HG03520 (cell line): ENCODE measurements at regions not wholly inside any gene's neighbourhood (a gene's known extent, or its start where the extent isn't known, plus 50 kb on each side); places are given as distances from the start of the nearest gene placed in this dataset.
"Not testable (repeated sequence)": the region's sequence is repeated elsewhere in the genome, so short reads cannot be mapped to it uniquely, and the experiment has no call there.

Source experiments
- ATAC-seq: cut with Tn5 transposase; IDR thresholded peaks from one replicate; pipeline ENCODE4 v1.9.1; 2021; ENCODE audit warnings: mild to moderate bottlenecking, moderate library complexity; ENCODE audit not compliant: unreplicated experiment

- ATAC-seq: no peak
Measured at GRCh38 chr2:34892256-34892655, 1293.2 kb upstream of the FAM98A start.

GRCh38 chr2:34875091-34875745 lies 1276.1 kb upstream of the FAM98A start:
- ATAC-seq: no peak

GRCh38 chr2:34853646-34854045 lies 1254.5 kb upstream of the FAM98A start:
- ATAC-seq: no peak

GRCh38 chr2:34851804-34852203 lies 1252.7 kb upstream of the FAM98A start:
- ATAC-seq: no peak

GRCh38 chr2:34849827-34850226 lies 1250.7 kb upstream of the FAM98A start:
- ATAC-seq: no peak

- ATAC-seq: no peak
Measured at GRCh38 chr2:34848691-34849090, 1249.6 kb upstream of the FAM98A start.

- no peak for ATAC-seq
Measured at GRCh38 chr2:34848132-34848531, 1249.0 kb upstream of the FAM98A start.

GRCh38 chr2:34844629-34845028 lies 1245.5 kb upstream of the FAM98A start:
- no peak for ATAC-seq

GRCh38 chr2:34838408-34838807 lies 1239.3 kb upstream of the FAM98A start:
- no peak for ATAC-seq

GRCh38 chr2:34836361-34836760 lies 1237.3 kb upstream of the FAM98A start:
- no peak for ATAC-seq

- no peak for ATAC-seq
Measured at GRCh38 chr2:34831096-34831495, 1232.0 kb upstream of the FAM98A start.

GRCh38 chr2:34828481-34828880 lies 1229.4 kb upstream of the FAM98A start:
- no peak for ATAC-seq

- no peak for ATAC-seq
Measured at GRCh38 chr2:34827398-34827797, 1228.3 kb upstream of the FAM98A start.

GRCh38 chr2:34825686-34826085 lies 1226.6 kb upstream of the FAM98A start:
- ATAC-seq: no peak

- no peak for ATAC-seq
Measured at GRCh38 chr2:34822616-34823015, 1223.5 kb upstream of the FAM98A start.

- ATAC-seq: no peak
Measured at GRCh38 chr2:34815052-34815741, 1216.1 kb upstream of the FAM98A start.

GRCh38 chr2:34810456-34810855 lies 1211.4 kb upstream of the FAM98A start:
- no peak for ATAC-seq

- ATAC-seq: no peak
Measured at GRCh38 chr2:34808426-34808825, 1209.3 kb upstream of the FAM98A start.

GRCh38 chr2:34806891-34807290 lies 1207.8 kb upstream of the FAM98A start:
- no peak for ATAC-seq

- ATAC-seq: no peak
Measured at GRCh38 chr2:34806396-34806795, 1207.3 kb upstream of the FAM98A start.

GRCh38 chr2:34799556-34799955 lies 1200.5 kb upstream of the FAM98A start:
- no peak for ATAC-seq

- ATAC-seq: not testable (repeated sequence)
Measured at GRCh38 chr2:34795586-34795985, 1196.5 kb upstream of the FAM98A start.

GRCh38 chr2:34789169-34789568 lies 1190.1 kb upstream of the FAM98A start:
- ATAC-seq: no peak
